ENCODE measurements at regions not wholly inside any gene's neighbourhood (a gene's known extent, or its start where the extent isn't known, plus 50 kb on each side); places are given as distances from the start of the nearest gene placed in this dataset.

DNA sequence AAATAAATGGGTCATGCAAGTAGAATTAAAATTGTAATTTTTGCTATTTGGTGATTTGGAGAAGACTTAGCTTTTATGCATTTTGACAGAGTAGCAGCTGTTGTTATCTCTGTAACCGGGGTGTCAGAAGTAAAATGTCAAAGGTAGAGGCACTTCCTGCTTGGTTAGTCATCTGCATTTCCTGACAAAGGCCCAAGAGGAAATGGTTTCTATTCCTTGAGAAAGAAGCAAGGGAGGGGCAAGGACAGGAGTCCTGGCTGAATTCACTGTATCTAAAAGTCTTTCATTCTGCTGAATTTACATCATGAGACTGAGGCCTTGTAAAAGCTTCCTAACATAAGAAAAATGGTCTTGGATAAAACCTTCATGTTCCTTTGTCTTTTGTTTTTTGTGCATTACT lies 550.9 kb upstream of the BOD1L1 start:
- no peak overlapping the region for H3K4me3 ChIP-seq (ENCODE audit: low read depth in 1 of 5, low read length in 5 of 5)
- no peak overlapping the region for H3K27ac ChIP-seq (ENCODE audit: low read depth, low read length)
- no peak overlapping the region for H3K9ac ChIP-seq (ENCODE audit: low read length in 5 of 5)
- H3K27me3 ChIP-seq (ENCODE audit: control insufficient read depth in 5 of 5, insufficient read depth in 4 of 5, low read length in 5 of 5) = no peaks in the 10 kb centered on the region
- no peaks in the 10 kb centered on the region for H3K36me3 ChIP-seq (ENCODE audit: control insufficient read depth in 5 of 5, insufficient read depth in 5 of 5, low read length in 5 of 5)
- peaks cover 0 to 10% (median 0%) of the 10 kb centered on the region in 5 donors for H3K4me1 ChIP-seq (ENCODE audit: control insufficient read depth in 5 of 5, insufficient read depth in 5 of 5, low read length in 5 of 5)
- no peaks in the 10 kb centered on the region for H3K9me3 ChIP-seq (ENCODE audit: control insufficient read depth in 5 of 5, low read length in 5 of 5)

DNA sequence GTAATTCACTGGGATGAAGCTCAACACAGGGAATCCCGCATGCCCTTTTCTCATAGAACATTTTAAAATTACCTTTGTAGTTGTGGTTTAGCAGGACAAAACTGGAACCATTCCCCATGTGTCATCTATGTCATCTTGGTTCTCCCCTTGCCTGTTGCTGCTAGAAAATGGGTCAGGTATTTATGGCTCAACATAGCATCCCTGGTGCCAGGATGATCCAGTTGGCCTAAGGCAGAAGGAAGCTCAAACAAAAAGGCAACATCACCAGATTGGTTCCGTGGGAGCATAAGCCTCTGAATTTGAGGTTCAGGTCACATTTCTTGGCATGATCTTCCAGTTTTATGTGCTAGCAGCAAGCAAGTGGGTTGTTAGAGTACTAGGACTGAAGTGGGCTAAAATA lies 552.6 kb upstream of the BOD1L1 start:
- H3K27ac ChIP-seq (ENCODE audit: low read depth, low read length) = no peak overlapping the region
- no peaks in the 10 kb centered on the region for H3K36me3 ChIP-seq (ENCODE audit: control insufficient read depth in 5 of 5, insufficient read depth in 5 of 5, low read length in 5 of 5)
- peaks cover 0 to 14% (median 0%) of the 10 kb centered on the region in 5 donors for H3K4me1 ChIP-seq (ENCODE audit: control insufficient read depth in 5 of 5, insufficient read depth in 5 of 5, low read length in 5 of 5)
- H3K9ac ChIP-seq (ENCODE audit: low read length in 5 of 5) = no peak overlapping the region
- H3K9me3 ChIP-seq (ENCODE audit: control insufficient read depth in 5 of 5, low read length in 5 of 5) = no peaks in the 10 kb centered on the region
- H3K27me3 ChIP-seq (ENCODE audit: control insufficient read depth in 5 of 5, insufficient read depth in 4 of 5, low read length in 5 of 5) = no peaks in the 10 kb centered on the region
- no peak overlapping the region for H3K4me3 ChIP-seq (ENCODE audit: low read depth in 1 of 5, low read length in 5 of 5)

DNA sequence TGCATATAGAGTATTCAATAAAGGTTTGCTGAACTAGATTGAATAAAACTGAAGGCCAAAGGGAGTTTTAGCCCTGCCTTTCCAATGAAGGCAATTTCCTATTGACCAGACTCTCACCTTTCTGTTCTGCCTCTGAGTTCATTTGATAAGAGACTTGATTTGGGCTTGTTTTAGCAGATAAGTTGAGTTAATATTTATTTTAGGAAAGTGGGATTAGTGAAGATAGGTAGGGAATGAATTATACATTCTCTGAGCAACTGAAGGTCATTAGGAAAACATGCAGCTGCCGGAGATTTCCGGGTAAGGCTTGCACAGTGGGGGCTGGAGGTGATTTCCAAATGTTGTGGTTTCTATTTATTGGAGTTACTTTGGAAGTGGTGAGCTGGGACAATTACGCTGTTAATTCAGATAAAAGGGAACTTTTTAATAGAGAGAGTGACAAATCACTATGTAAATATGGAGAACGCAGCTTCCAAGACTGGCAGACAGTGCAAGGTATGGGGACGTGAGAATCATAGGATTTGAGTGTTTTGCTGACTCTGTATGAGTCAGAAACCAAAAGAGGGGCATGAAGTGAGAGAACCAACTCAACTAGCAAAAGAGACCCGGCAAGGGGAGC lies 553.6 kb upstream of the BOD1L1 start:
- peaks cover 0 to 14% (median 0%) of the 10 kb centered on the region in 5 donors for H3K4me1 ChIP-seq (ENCODE audit: control insufficient read depth in 5 of 5, insufficient read depth in 5 of 5, low read length in 5 of 5)
- H3K27ac ChIP-seq (ENCODE audit: low read depth, low read length) = no peak overlapping the region
- H3K9ac ChIP-seq (ENCODE audit: low read length in 5 of 5) = no peak overlapping the region
- no peaks in the 10 kb centered on the region for H3K9me3 ChIP-seq (ENCODE audit: control insufficient read depth in 5 of 5, low read length in 5 of 5)
- no peaks in the 10 kb centered on the region for H3K36me3 ChIP-seq (ENCODE audit: control insufficient read depth in 5 of 5, insufficient read depth in 5 of 5, low read length in 5 of 5)
- H3K27me3 ChIP-seq (ENCODE audit: control insufficient read depth in 5 of 5, insufficient read depth in 4 of 5, low read length in 5 of 5) = no peaks in the 10 kb centered on the region
- no peak overlapping the region for H3K4me3 ChIP-seq (ENCODE audit: low read depth in 1 of 5, low read length in 5 of 5)

DNA sequence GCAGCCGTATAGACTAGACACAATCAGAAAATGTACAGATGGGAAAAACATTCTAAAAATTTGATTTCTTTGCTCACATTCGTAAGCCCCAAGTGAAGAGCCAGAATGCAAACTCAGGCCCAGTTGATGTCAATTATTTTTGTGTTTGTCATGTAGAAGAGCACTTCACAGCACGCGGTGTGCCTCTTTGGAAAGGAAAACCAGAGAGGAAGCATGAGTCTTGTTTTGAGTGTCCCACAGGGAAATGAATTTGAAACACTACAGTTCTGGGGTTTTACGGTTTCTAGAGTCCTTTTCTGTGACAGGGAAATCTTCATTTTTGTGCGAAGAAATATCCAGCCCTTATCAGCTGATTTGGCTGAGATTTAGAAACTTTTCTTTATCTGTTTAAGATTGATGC lies 554.6 kb upstream of the BOD1L1 start:
- Histone ChIP-seq H3K4me1 (ENCODE audit: control insufficient read depth in 5 of 5, insufficient read depth in 5 of 5, low read length in 5 of 5) (peaks cover 0 to 14% (median 0%) of the 10 kb centered on the region in 5 donors), H3K27ac (ENCODE audit: low read depth, low read length) (no peak overlapping the region), H3K36me3 (ENCODE audit: control insufficient read depth in 5 of 5, insufficient read depth in 5 of 5, low read length in 5 of 5) (no peaks in the 10 kb centered on the region), H3K9ac (ENCODE audit: low read length in 5 of 5) (no peak overlapping the region), H3K27me3 (ENCODE audit: control insufficient read depth in 5 of 5, insufficient read depth in 4 of 5, low read length in 5 of 5) (no peaks in the 10 kb centered on the region), H3K4me3 (ENCODE audit: low read depth in 1 of 5, low read length in 5 of 5) (no peak overlapping the region), H3K9me3 (ENCODE audit: control insufficient read depth in 5 of 5, low read length in 5 of 5) (no peaks in the 10 kb centered on the region)

DNA sequence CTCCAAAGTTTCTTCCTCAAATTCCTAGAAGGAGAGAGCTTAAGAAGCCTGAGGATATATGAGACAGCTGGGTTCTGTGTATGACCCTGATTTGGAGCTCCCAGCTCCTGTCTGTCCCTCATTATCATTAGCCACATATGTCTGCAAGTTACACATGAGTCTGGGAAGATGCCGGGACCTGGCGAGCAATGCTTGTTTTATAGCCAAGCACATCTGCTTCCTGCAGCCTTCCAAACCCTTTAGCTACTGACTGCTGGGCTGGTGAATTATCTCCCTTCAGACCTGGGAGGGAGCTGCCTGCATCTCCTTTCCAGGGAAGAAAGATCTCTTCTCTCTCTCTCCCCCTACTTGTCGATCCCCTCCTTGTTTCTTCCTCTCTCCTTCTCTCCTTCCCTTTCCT lies 556.7 kb upstream of the BOD1L1 start:
- Histone ChIP-seq H3K9ac (ENCODE audit: low read length in 5 of 5) (no peak overlapping the region), H3K4me1 (ENCODE audit: control insufficient read depth in 5 of 5, insufficient read depth in 5 of 5, low read length in 5 of 5) (peaks cover 0 to 6% (median 0%) of the 10 kb centered on the region in 5 donors), H3K4me3 (ENCODE audit: low read depth in 1 of 5, low read length in 5 of 5) (no peak overlapping the region), H3K27ac (ENCODE audit: low read depth, low read length) (no peak overlapping the region), H3K9me3 (ENCODE audit: control insufficient read depth in 5 of 5, low read length in 5 of 5) (no peaks in the 10 kb centered on the region), H3K27me3 (ENCODE audit: control insufficient read depth in 5 of 5, insufficient read depth in 4 of 5, low read length in 5 of 5) (no peaks in the 10 kb centered on the region), H3K36me3 (ENCODE audit: control insufficient read depth in 5 of 5, insufficient read depth in 5 of 5, low read length in 5 of 5) (no peaks in the 10 kb centered on the region)

DNA sequence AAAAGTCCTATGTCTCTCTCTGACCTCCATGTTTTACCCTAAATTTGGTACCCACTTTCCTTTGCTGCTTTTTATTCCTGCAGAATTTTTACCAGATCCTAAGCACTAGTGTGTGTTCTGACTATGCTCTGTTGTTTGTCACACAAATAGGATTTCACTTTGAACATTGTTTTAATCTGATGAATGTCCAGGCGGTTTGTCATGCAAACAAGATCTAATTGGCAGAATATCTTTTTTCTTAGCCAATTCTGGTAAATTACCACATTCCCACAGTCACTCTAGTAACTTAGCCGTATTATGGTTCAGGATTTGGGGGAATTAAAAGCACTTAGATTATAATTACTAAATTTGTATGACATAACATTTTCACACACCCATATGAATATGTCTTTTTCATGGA lies 557.2 kb upstream of the BOD1L1 start:
- Histone ChIP-seq H3K9me3 (ENCODE audit: control insufficient read depth in 5 of 5, low read length in 5 of 5) (no peaks in the 10 kb centered on the region), H3K4me3 (ENCODE audit: low read depth in 1 of 5, low read length in 5 of 5) (no peak overlapping the region), H3K27ac (ENCODE audit: low read depth, low read length) (no peak overlapping the region), H3K27me3 (ENCODE audit: control insufficient read depth in 5 of 5, insufficient read depth in 4 of 5, low read length in 5 of 5) (no peaks in the 10 kb centered on the region), H3K4me1 (ENCODE audit: control insufficient read depth in 5 of 5, insufficient read depth in 5 of 5, low read length in 5 of 5) (peaks cover 0 to 6% (median 0%) of the 10 kb centered on the region in 5 donors), H3K36me3 (ENCODE audit: control insufficient read depth in 5 of 5, insufficient read depth in 5 of 5, low read length in 5 of 5) (no peaks in the 10 kb centered on the region), H3K9ac (ENCODE audit: low read length in 5 of 5) (no peak overlapping the region)

DNA sequence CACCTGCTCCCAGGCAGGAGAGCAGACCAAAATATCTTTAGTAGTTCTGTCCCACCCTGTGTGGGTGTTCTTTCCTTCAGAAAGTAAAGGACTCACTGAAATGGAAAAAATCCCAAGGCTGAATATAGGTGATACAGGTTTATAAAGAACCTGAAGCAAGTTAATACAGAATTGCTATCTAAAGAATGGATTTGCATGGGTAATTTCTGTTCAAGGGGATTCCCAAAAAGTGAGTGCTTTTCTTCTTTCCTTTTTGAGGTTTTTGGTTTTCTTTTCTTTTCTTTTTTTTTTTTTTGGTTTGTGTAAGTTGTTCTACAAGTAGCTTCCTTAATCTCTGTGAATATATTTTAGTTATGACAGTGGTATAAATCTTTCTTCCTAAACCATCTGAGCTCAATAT lies 560.7 kb upstream of the BOD1L1 start:
- H3K27ac ChIP-seq (ENCODE audit: low read depth, low read length) = no peak overlapping the region
- no peak overlapping the region for H3K9ac ChIP-seq (ENCODE audit: low read length in 5 of 5)
- no peaks in the 10 kb centered on the region for H3K9me3 ChIP-seq (ENCODE audit: control insufficient read depth in 5 of 5, low read length in 5 of 5)
- H3K4me1 ChIP-seq (ENCODE audit: control insufficient read depth in 5 of 5, insufficient read depth in 5 of 5, low read length in 5 of 5) = peaks cover 0 to 6% (median 0%) of the 10 kb centered on the region in 5 donors
- H3K4me3 ChIP-seq (ENCODE audit: low read depth in 1 of 5, low read length in 5 of 5) = no peak overlapping the region
- no peaks in the 10 kb centered on the region for H3K36me3 ChIP-seq (ENCODE audit: control insufficient read depth in 5 of 5, insufficient read depth in 5 of 5, low read length in 5 of 5)
- H3K27me3 ChIP-seq (ENCODE audit: control insufficient read depth in 5 of 5, insufficient read depth in 4 of 5, low read length in 5 of 5) = no peaks in the 10 kb centered on the region

DNA sequence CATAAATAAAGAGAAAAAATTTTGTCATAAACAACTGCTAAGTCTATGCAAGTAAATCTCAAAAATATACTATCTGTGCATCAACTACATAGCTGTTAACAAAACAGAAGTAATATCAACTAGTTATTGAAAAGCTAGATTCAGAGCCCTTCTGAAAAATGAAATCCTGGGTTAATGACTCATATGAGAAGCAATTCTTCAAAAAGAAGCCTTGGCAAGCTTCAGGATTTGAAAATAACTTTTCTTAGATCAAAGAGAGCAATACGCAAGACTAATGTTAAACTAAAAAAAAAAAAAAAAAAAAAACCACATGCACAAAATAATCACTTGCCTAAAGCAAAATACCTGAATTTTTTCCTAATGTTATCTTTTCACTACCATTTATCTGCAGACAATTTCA lies 566.1 kb upstream of the BOD1L1 start:
- Histone ChIP-seq H3K27ac (ENCODE audit: low read depth, low read length) (no peak overlapping the region), H3K4me3 (ENCODE audit: low read depth in 1 of 5, low read length in 5 of 5) (no peak overlapping the region), H3K4me1 (ENCODE audit: control insufficient read depth in 5 of 5, insufficient read depth in 5 of 5, low read length in 5 of 5) (no peaks in the 10 kb centered on the region)

DNA sequence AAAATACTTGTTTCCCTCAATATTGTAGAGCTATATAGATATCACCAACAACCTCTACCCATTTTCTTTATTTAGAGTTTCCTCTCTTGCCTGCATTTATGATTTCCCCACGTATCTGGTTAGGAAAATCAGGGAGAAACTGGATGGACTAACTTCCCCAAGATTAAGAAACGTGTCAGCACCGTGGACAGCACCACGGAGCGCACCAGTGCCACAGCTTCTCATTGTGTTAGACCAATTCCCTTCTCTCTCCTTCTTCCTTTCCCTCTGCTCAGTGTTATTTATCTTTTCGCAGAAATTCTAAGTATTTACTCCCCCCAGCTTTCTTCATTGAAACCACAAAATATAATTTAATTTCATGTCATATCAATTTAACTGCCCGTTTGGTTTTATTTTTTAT lies 568.6 kb upstream of the BOD1L1 start:
- Histone ChIP-seq H3K4me1 (ENCODE audit: control insufficient read depth in 5 of 5, insufficient read depth in 5 of 5, low read length in 5 of 5) (no peaks in the 10 kb centered on the region), H3K4me3 (ENCODE audit: low read depth in 1 of 5, low read length in 5 of 5) (no peak overlapping the region), H3K27me3 (ENCODE audit: control insufficient read depth in 5 of 5, insufficient read depth in 4 of 5, low read length in 5 of 5) (no peaks in the 10 kb centered on the region)

More for the DNA sequence above, 566.1 kb upstream of the BOD1L1 start:
- Histone ChIP-seq H3K9ac (ENCODE audit: low read length in 5 of 5) (no peak overlapping the region), H3K27me3 (ENCODE audit: control insufficient read depth in 5 of 5, insufficient read depth in 4 of 5, low read length in 5 of 5) (no peaks in the 10 kb centered on the region), H3K36me3 (ENCODE audit: control insufficient read depth in 5 of 5, insufficient read depth in 5 of 5, low read length in 5 of 5) (no peaks in the 10 kb centered on the region), H3K9me3 (ENCODE audit: control insufficient read depth in 5 of 5, low read length in 5 of 5) (no peaks in the 10 kb centered on the region)

DNA sequence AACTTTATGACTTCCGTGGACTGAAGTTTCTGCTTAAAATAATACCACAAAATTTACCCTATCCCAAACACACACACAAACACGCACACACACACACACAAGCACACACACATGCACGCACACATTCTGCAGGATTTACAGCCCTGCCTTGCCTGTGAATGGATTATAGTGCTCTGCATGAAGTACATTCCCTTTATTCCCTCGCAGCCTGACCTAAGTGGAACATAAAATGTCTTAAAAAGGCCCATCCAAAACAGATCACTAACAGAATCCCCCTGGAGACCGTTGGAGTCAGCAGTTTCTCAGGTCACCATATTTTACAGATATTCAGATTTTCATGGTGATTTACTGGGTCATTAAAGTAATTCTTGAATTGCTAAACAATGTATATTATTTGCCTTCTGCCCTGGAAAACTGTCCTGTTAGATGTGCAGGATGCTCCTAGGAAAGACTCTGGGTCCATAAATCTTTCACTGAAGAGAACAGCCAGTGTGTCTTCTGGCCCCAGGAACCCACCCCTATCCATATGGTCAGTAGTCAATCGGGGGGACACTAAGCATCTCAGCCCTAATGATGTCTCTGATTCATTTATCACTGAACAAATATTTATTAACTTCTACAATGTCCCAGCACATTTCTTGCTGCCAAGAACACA lies 587.7 kb upstream of the BOD1L1 start:
- no peak overlapping the region for H3K4me3 ChIP-seq (ENCODE audit: low read depth in 1 of 5, low read length in 5 of 5)
- no peak overlapping the region for H3K27ac ChIP-seq (ENCODE audit: low read depth, low read length)
- H3K36me3 ChIP-seq (ENCODE audit: control insufficient read depth in 5 of 5, insufficient read depth in 5 of 5, low read length in 5 of 5) = no peaks in the 10 kb centered on the region
- no peak overlapping the region for H3K9ac ChIP-seq (ENCODE audit: low read length in 5 of 5)
- H3K4me1 ChIP-seq (ENCODE audit: control insufficient read depth in 5 of 5, insufficient read depth in 5 of 5, low read length in 5 of 5) = no peaks in the 10 kb centered on the region
- H3K27me3 ChIP-seq (ENCODE audit: control insufficient read depth in 5 of 5, insufficient read depth in 4 of 5, low read length in 5 of 5) = no peaks in the 10 kb centered on the region
- H3K9me3 ChIP-seq (ENCODE audit: control insufficient read depth in 5 of 5, low read length in 5 of 5) = peaks cover 0 to 2% (median 0%) of the 10 kb centered on the region in 5 donors

More for the DNA sequence above, 568.6 kb upstream of the BOD1L1 start:
- Histone ChIP-seq H3K9ac (ENCODE audit: low read length in 5 of 5) (no peak overlapping the region), H3K9me3 (ENCODE audit: control insufficient read depth in 5 of 5, low read length in 5 of 5) (no peaks in the 10 kb centered on the region), H3K36me3 (ENCODE audit: control insufficient read depth in 5 of 5, insufficient read depth in 5 of 5, low read length in 5 of 5) (no peaks in the 10 kb centered on the region), H3K27ac (ENCODE audit: low read depth, low read length) (no peak overlapping the region)

Measured in subcutaneous abdominal adipose tissue (tissue), 5 donors.